SU-DHL-6 (cell line): ENCODE measurements at regions not wholly inside any gene's neighbourhood (a gene's known extent, or its start where the extent isn't known, plus 50 kb on each side); places are given as distances from the start of the nearest gene placed in this dataset.

Experiments used
- H2AFZ ChIP-seq: fragments of 200-600 bp; sonication (generic); 2 replicates; pipeline ENCODE4 v1.6.1; 2014; ENCODE audit warnings: low read depth, mild to moderate bottlenecking, moderate library complexity, mixed read lengths, antibody characterized with exemption, low read length; ENCODE audit not compliant: severe bottlenecking
- H3F3A ChIP-seq: fragments of 200-600 bp; shearing (Covaris generic); 2 replicates; pipeline ENCODE4 v1.6.0; 2016; ENCODE audit warnings: antibody characterized with exemption, mild to moderate bottlenecking; ENCODE audit not compliant: insufficient read depth
- H3K27ac ChIP-seq: fragments of 200-600 bp; sonication (generic); 2 replicates; pipeline ENCODE4 v1.5.1; 2016; ENCODE audit warnings: low read depth, mild to moderate bottlenecking, low read length, moderate library complexity, mixed read lengths
- H3K27me3 ChIP-seq: fragments of 200-600 bp; sonication (generic), shearing (Covaris generic); 2 replicates; pipeline ENCODE4 v1.6.0; 2014; ENCODE audit warnings: mild to moderate bottlenecking, low read length
- H3K36me3 ChIP-seq: fragments of 200-600 bp; sonication (generic); 2 replicates; pipeline ENCODE4 v1.6.1; 2014; ENCODE audit warnings: mild to moderate bottlenecking, low read length, mixed read lengths
- H3K4me2 ChIP-seq: fragments of 300-600, 200-600 bp; shearing (Covaris generic), sonication (generic); 2 replicates; pipeline ENCODE4 v1.6.0; 2014; ENCODE audit warnings: low read length, low read depth, mild to moderate bottlenecking; ENCODE audit not compliant: poor library complexity, severe bottlenecking
- H3K4me3 ChIP-seq: fragments of 200-600 bp; sonication (generic); 2 replicates; pipeline ENCODE4 v1.5.1; 2014; ENCODE audit warnings: antibody characterized with exemption, low read length, mild to moderate bottlenecking, mixed read lengths; ENCODE audit not compliant: insufficient read depth, poor library complexity, severe bottlenecking
- H3K79me2 ChIP-seq: fragments of 200-600 bp; sonication (generic); 2 replicates; pipeline ENCODE4 v1.6.1; 2014; ENCODE audit warnings: mild to moderate bottlenecking, low read length, moderate library complexity; ENCODE audit not compliant: insufficient read depth
- H3K9ac ChIP-seq: fragments of 200-600 bp; sonication (generic); 2 replicates; pipeline ENCODE4 v1.7.0; 2014; ENCODE audit warnings: mild to moderate bottlenecking, low read length
- H3K9me2 ChIP-seq: fragments of 200-600 bp; sonication (generic); replicated peaks from 2 replicates; pipeline ENCODE4 v1.6.1; 2014; ENCODE audit warnings: low read length; ENCODE audit not compliant: insufficient read depth
- H3K9me3 ChIP-seq: fragments of 200-600 bp; sonication (generic); 2 replicates; pipeline ENCODE4 v1.6.1; 2014; ENCODE audit warnings: low read length, mixed read lengths; ENCODE audit not compliant: insufficient read depth
- H4K20me1 ChIP-seq: fragments of 200-600 bp; sonication (generic); 2 replicates; pipeline ENCODE4 v1.6.1; 2014; ENCODE audit warnings: low read depth, mild to moderate bottlenecking, antibody characterized with exemption, low read length, moderate library complexity, mixed read lengths
- EZH2phosphoT487 ChIP-seq: fragments of 200-600 bp; sonication (generic), shearing (Covaris generic); conservative IDR thresholded peaks from 2 replicates; pipeline ENCODE4 v1.6.1; 2018; ENCODE audit warnings: mild to moderate bottlenecking, antibody characterized with exemption, low read length, moderate library complexity, mixed read lengths
- TF ChIP-seq, protein P1 (sequence below): fragments of 200-600 bp; sonication (generic); IDR thresholded peaks from one replicate; pipeline ENCODE4 v1.5.1; 2017; ENCODE audit warnings: antibody characterized with exemption, mild to moderate bottlenecking, low read length, moderate library complexity; ENCODE audit not compliant: insufficient read depth, poor library complexity, severe bottlenecking

GRCh38 chr16:49014277-49015224, 267.1 kb downstream of the CBLN1 start:
- Histone ChIP-seq H3K9me2 (no peaks in the 10 kb centered on the region), H2AFZ (no peak overlapping the region), H3K36me3 (no peaks in the 10 kb centered on the region)

DNA sequence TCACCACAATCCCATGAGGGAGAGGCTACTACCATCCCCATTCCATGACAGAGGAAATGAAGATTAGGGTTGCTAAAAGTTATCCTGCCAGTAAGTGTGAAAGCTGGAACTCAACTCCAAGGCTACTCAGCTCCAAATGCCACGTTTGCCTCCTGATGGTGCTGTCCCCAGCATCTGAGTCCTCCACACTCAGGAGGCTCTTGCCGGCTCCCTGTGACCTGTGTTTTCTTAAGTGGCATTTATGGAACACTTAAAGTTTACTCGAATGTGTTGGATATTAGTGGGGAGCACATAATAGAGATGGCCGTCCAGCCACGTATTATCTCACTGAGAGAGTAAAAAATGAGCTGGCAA, 267.9 kb downstream of the CBLN1 start:
- H3K9me2 ChIP-seq = no peaks in the 10 kb centered on the region
- no peak overlapping the region for H3K4me3 ChIP-seq
- no peaks in the 10 kb centered on the region for H3F3A ChIP-seq
- no peaks in the 10 kb centered on the region for H4K20me1 ChIP-seq
- no peak overlapping the region for H3K9ac ChIP-seq
- H3K79me2 ChIP-seq = no peaks in the 10 kb centered on the region
- H3K4me2 ChIP-seq = no peak overlapping the region
- no peaks in the 10 kb centered on the region for H3K36me3 ChIP-seq
- no peak overlapping the region for H3K27ac ChIP-seq
- H2AFZ ChIP-seq = no peak overlapping the region
- no peaks in the 10 kb centered on the region for H3K9me3 ChIP-seq
- no peaks in the 10 kb centered on the region for H3K27me3 ChIP-seq
- TF ChIP-seq, protein P1, sequence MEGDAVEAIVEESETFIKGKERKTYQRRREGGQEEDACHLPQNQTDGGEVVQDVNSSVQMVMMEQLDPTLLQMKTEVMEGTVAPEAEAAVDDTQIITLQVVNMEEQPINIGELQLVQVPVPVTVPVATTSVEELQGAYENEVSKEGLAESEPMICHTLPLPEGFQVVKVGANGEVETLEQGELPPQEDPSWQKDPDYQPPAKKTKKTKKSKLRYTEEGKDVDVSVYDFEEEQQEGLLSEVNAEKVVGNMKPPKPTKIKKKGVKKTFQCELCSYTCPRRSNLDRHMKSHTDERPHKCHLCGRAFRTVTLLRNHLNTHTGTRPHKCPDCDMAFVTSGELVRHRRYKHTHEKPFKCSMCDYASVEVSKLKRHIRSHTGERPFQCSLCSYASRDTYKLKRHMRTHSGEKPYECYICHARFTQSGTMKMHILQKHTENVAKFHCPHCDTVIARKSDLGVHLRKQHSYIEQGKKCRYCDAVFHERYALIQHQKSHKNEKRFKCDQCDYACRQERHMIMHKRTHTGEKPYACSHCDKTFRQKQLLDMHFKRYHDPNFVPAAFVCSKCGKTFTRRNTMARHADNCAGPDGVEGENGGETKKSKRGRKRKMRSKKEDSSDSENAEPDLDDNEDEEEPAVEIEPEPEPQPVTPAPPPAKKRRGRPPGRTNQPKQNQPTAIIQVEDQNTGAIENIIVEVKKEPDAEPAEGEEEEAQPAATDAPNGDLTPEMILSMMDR = no peak
- TF ChIP-seq EZH2phosphoT487 = no peak

More at GRCh38 chr16:49014277-49015224, 267.1 kb downstream of the CBLN1 start:
- no peaks in the 10 kb centered on the region for H3K79me2 ChIP-seq
- H3F3A ChIP-seq = no peaks in the 10 kb centered on the region
- no peak overlapping the region for H3K4me2 ChIP-seq
- no peak overlapping the region for H3K9ac ChIP-seq
- TF ChIP-seq, protein P1 = no peak
- no peak for TF ChIP-seq EZH2phosphoT487
- no peaks in the 10 kb centered on the region for H4K20me1 ChIP-seq
- H3K4me3 ChIP-seq = no peak overlapping the region
- no peak overlapping the region for H3K27ac ChIP-seq
- no peaks in the 10 kb centered on the region for H3K27me3 ChIP-seq
- H3K9me3 ChIP-seq = no peaks in the 10 kb centered on the region

GRCh38 chr16:49012961-49013726, 268.5 kb downstream of the CBLN1 start:
- no peak for TF ChIP-seq EZH2phosphoT487
- TF ChIP-seq, protein P1 = no peak
- H3K4me3 ChIP-seq = no peak overlapping the region

More at GRCh38 chr16:49012961-49013726, 268.5 kb downstream of the CBLN1 start:
- no peaks in the 10 kb centered on the region for H3K27me3 ChIP-seq
- no peak overlapping the region for H2AFZ ChIP-seq
- H3K4me2 ChIP-seq = no peak overlapping the region
- H3F3A ChIP-seq = no peaks in the 10 kb centered on the region
- H3K9ac ChIP-seq = no peak overlapping the region
- no peak overlapping the region for H3K27ac ChIP-seq
- H4K20me1 ChIP-seq = no peaks in the 10 kb centered on the region
- no peaks in the 10 kb centered on the region for H3K9me3 ChIP-seq
- H3K36me3 ChIP-seq = no peaks in the 10 kb centered on the region
- H3K79me2 ChIP-seq = no peaks in the 10 kb centered on the region
- no peaks in the 10 kb centered on the region for H3K9me2 ChIP-seq
